Activated T-helper 1 cell treated with Interleukin-2 at 50 U/mL for 16 hours (primary cell): ENCODE measurements at regions not wholly inside any gene's neighbourhood (a gene's known extent, or its start where the extent isn't known, plus 50 kb on each side); places are given as distances from the start of the nearest gene placed in this dataset.

ENCODE experiments used
- DNase-seq: peaks from one replicate; pipeline ENCODE4 v3.0.0-alpha.2; 2020; ENCODE audit warnings: low read depth

DNA sequence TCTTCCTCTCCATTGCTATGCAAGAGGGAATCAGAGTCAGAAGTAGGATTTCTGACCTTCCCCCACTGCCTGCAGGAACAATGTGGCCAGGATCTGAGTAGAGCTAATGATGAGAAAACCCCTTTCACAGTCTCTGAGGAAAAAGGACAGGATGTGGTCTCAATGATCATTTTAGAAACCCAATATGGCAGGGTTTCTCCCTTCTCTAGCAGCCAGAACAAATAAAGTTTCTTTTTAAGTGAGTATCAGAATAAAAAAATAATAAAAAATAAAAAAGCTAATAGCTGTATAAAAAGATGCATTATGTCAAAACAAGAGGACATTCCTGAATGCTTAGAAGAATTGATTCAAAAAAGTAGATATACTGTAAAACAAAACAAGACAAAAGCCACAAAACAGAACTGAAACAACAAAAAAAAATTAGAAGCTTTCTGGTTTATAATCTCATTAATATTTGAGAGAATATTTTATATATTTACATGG is 1124.9 kb upstream of the ZEB2 start:
- DNase-seq: no peak

DNA sequence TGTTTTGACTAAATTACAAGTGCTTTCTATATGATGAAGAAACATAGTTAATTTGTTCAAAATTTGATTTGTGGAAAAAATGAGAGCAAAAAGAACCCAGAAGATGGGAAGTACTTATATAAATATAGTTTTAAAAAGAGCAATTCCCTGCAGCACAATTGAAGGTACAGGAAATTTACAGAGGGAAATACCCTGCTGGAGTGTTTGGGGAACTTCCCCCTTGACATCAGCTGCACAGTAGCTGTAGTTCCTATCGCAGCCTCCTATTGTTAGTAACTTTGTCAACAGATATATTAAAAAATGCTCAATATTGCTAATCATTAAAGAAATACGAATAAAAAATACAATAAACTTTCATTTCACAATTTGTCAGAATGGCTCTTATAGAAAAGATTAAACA is 1118.8 kb upstream of the ZEB2 start:
- no peak for DNase-seq

DNA sequence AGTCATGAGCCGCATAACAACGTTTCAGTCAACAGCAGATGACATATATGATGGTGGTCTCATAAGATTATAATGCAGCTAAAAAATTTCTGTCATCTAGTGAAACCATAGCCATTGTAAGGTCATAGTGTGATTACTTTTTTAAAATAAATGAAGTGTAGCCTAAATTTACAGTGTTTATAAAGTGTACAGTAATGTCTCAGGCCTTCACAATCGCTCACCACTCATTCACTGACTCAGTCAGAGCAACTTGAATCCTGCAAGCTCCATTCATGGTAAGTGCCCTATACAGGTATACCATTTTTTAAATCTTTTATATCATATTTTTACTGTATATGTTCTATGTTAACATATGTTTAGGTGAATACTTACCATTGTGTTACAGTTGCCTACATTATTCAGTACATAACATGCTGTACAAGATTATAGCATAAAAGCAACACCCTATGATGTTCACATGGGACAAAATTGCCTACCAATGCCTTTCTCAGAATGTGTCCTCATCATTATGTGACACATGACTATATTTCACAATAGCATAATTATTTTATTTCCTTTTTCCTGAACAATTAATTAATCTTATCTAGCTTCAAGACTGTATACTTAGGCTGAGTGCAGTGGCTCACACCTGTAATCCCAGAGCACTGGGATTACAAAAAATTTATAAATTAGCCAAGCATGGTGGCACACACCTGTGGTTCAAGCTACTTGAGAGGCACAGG is 1115.9 kb upstream of the ZEB2 start:
- DNase-seq: no peak

DNA sequence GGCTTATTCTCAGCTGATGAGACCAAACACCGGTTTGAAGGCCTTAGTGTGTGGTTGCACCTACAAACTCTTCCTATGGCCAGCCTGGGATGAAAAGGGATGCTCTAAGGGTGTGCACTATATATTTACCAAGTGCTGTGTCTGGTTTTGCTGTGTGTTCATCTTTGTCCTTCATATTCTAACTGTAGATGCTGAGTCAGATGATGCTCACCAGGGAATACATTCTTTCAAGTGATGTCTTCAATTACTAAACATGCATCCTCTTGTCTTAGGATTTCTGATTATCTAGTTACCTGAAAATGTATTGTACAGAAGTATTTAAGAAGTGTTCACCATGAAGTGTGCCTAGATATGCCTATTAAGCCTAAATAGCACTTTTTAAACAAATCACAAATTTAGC is 1111.6 kb upstream of the ZEB2 start:
- no peak for DNase-seq

DNA sequence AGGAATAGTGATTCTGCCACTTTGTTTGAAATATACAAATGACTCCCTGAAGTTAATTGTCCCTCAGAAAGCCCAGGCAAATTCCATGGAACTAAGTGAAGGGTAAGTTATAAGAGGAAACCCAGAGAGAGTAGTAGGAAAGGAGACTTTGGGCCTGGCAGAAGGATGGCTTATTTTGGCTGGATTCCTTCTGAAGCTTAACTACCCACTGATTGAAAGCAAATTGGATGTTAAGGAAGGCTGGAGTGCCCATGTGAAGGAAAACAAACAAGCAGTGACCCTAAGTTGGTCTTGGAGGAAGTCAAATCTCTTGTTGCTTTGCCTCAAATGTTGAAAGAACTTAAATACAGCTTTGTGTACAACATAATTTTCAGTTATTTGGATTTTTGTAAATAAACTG is 1106.4 kb upstream of the ZEB2 start:
- DNase-seq: no peak

DNA sequence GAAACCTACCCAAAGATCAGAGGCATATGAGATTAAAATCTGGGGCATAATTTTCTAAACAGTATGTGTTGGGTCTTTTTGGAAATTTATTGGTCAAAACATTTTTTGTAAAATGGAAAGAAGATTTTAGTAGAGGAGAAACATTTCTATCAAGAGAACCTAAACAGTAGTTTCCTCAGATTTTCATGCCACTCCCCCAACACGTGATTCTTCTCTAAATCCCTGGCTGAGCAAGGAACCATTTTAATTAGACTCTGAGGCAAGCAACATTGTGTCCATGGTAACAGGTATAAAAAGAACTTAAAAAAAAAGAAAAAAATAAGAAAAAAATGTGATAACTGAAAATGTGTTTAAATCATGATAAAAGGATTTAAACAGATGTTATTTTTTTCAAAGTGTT is 1105.2 kb upstream of the ZEB2 start:
- DNase-seq: no peak

DNA sequence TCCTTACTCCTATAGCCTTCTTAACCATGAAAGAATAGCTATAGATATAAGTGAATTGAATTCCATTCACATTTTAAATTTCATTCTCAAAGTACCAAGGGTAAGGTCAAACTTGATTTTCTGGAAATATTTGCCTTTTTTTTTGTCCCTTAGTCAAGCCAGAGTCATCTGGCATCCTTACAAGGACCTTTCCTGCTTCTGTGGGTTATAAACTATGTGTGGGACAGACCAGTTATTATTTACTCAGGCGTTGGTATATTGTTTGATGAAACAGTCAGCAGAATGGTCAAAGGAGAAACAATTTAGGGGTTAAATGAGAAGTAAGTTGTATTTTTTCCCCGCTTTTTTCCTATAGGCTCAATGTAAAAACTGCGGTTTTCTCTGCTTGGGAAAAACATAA is 1103.2 kb upstream of the ZEB2 start:
- DNase-seq: no peak

DNA sequence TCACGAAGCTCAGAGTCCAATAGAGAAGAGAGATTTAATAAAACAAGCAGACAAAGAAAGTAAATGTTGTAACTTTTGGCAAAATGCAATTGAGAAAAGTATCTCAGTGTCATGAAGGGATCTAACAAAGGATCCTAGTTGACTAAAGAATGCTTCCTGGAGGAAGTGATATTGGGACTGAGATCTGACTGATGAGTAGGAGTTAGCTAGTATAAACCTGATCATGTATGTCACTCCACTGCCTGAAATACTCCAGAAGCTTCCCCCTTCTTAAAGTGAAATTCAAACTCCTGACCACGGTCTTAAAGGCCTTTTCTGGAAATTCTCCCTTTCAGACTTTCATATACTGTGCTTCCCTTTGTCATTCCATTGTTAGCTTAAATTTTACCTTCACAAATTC is 1102.4 kb upstream of the ZEB2 start:
- no peak for DNase-seq

DNA sequence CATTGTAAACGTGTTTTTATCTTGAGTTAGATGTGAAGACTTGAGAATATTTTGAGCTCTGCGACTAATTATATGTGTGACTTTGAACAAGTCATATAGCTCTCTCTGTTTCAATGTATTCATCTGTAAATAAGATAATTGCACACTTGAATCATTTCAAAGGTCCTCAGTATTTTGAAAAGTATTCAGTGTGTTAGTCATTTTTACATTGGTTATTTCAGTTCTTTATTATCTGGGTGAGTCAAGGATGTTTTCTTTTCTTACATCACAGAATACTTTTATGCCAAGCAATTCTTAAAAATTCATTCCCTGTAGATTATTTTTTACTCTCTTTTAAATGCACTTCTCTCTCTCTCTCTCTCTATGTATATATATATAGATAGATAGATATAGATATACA is 1098.0 kb upstream of the ZEB2 start:
- DNase-seq: no peak

DNA sequence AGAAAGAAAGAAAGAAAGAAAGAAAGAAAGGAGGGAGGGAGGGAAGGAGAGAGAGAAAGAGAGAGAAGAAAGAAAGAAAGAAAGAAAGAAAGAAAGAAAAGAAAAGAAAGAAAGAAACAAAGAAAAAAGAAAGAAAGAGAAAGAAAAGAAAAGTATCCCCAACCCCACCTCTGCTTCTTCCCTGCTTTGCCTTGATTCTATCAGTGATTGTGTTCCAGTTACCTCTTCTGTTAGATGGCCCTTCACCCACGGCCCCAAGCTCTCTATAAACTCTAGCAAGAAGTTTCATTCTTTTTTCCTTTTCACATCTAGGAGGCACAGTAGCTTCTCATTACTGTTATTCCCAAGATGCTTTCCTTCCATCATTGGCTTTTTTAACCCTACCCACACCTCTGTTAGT is 1097.5 kb upstream of the ZEB2 start:
- no peak for DNase-seq

DNA sequence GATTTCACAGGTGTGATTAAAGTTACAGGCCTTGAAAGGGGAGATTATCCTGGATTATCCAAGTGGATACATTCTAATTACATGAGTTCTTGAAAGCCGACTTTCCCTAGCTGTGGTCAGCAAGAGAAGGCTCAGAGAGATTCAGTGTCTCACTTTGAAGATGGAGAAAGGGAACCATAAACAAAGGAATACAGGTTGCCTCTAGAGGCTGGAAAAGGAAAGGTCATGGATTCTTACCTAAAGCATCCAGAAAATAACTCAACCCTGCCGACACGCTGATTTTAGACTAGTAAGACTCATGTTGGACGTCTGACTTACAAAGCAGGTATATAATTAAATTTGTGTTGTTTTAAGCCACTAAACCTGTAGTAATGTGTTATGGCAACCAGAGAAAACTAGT is 1095.7 kb upstream of the ZEB2 start:
- DNase-seq: no peak

DNA sequence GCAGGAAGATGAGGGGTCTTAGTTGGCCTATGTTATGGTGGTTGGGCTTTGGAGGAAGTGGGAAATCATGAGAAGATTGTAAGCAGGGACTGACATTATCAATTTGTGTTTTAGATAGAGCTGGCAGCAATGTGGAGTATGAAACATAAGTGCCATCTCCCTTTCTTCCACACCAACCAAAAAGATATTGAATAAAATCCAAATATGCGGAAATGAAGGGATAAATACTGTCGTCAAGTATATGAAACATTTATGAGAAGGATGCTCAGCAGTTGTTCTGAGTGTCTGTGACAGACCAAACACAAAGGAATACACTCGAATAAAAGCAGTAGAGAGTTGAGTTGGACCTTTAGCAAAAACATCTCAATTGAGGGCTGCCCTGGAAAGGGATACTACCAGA is 1090.0 kb upstream of the ZEB2 start:
- no peak for DNase-seq

DNA sequence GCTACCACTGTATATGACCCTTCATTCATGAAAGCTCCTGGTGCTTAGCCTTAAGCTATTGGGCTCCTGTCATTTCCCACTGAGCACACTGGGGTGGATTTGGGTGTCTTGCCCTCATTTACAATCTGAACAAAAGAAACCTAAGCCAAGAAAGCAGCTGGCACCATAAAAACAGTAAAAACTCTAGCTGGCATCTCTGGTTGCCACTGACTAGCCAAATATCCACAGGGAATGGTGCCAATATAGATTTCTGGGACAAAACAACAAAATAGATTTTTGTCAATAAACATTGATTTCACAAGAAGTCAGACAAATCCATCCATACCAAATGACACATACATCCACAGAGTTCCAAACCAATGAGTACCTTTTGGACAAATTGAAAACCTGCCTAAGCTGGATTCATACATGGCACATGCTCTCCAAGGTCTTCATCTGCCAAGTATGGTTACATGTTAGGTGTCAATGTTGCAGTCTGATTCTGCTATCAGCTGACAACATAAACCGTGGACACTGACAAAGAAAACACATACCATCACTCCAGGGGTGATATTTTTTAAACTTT is 1081.5 kb upstream of the ZEB2 start:
- DNase-seq: no peak

DNA sequence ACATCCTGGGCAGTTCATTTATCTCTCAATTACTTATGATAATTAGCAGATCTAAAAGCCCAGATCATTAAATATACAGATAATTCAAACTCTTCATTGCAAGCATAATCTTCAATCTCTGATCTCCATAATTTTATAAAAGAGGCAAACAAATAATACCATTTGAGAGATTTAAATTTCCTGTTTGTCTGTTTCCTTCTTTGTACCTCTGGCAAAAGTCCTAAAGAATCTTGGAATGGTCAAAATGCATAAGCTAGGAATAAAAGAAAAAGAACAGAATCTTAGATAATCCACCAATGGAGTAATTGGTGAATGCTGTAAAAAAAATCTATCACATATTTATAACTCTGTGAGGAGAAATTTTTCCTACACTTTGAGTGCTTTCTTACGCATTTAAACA is 1080.9 kb upstream of the ZEB2 start:
- DNase-seq: no peak

DNA sequence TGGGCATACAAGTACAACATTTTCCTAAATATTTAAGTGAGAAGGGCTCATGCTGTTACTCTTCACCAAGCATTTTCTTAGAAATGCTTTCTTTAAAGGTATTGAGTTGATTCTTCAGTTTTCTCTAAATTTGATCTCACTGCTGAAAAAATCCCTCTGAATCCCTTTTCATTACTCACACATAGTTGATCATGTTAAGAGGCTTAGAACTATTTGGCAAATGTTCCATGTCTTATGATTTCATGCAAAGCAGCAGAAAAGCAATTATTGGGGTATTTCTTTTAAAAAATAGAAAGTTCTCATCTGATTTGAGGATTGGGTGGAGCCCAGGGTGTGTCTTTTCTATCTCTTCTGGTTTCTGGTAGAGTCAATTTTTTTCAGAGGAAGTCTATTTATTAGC is 1079.8 kb upstream of the ZEB2 start:
- DNase-seq: no peak

DNA sequence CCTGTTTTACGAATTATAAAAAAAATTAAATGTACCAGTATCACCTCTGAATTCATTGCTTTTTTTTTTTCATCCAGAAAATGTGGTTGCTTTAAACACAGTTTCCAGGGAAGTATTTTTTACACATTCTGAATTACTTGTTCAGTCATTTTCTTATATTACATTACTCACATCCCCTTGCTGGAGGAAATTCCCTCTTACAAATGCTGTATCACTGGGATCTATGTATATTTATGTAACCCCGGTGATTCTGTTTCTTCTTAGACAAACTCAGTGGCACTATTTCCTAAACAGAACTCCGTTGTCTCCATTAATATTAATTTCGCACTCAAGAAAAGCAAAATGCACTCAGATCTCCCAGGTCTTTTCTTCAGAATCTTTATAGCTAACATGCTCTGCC is 1078.5 kb upstream of the ZEB2 start:
- no peak for DNase-seq

DNA sequence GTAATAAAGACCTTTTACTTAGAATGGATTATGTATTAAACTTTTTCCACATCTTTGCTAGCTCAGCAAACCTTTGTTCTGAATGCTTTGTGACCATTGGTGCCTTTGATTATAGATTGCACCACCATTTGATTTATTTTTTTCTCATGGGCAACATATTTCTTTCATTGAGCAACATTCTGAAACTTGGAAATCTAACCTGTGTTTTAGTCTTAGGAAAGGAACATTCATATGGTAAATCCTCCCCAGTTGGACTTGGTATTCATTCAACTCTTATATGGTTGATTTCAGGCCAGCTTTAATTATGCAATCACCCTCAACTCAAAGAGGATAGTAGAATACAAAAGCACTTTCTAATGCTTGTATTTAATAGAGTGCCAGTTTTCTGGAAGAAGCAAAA is 1077.9 kb upstream of the ZEB2 start:
- no peak for DNase-seq

DNA sequence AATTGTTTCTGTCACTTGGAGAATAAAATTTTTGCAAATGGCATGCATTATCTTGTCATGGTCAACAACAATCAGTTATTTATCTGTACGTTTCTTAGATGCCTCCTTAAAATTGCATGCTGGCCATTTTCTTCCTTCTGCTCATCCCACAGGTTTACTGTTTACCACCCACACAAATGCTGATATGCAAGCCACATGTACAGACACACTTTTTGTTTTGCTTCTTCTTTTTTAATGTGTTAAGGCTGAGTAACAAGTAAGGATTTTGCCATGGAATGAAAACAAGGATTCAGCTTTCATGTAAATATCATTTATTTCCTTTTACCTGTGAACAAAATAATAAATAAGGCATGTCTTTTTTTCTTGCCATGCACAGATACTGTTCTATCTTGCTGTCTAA is 1077.1 kb upstream of the ZEB2 start:
- DNase-seq: no peak

DNA sequence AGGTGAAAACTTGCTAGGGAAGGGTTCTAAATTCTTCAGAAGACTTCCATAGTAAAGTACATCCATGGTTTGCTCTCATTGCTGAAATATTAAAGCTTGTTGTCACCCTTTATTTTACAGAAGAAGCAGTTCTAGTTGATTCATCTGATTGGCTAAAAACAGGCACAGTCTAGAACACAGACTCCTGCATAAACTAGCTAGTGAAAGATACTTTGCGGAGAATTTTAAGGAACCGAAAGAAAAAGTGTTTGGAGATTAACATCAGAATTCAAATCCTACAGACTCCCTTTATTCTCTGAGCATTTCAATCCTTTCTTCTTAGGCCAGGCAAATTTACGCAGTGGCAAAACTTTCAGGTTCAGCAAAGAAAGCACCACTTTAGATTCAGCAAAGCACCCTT is 1076.5 kb upstream of the ZEB2 start:
- no peak for DNase-seq

DNA sequence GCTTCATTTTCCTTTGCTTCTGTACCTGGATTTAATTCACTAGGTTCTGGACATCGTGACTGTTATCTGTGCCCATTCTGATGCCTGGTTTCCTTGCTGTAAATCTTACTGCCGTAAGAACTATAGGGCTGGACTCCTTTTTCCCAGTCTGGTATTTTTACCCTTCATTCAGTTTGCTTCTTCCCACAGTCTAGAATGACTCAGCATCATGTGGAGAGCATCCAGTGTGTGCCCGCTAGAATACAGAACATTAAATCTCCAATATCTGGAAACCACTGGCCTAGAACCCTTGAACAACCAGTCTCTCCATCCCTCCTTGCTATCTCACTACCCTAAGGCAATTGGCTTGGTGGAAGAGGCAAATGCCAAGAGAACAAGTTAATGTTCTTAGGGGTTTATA is 1075.4 kb upstream of the ZEB2 start:
- no peak for DNase-seq

DNA sequence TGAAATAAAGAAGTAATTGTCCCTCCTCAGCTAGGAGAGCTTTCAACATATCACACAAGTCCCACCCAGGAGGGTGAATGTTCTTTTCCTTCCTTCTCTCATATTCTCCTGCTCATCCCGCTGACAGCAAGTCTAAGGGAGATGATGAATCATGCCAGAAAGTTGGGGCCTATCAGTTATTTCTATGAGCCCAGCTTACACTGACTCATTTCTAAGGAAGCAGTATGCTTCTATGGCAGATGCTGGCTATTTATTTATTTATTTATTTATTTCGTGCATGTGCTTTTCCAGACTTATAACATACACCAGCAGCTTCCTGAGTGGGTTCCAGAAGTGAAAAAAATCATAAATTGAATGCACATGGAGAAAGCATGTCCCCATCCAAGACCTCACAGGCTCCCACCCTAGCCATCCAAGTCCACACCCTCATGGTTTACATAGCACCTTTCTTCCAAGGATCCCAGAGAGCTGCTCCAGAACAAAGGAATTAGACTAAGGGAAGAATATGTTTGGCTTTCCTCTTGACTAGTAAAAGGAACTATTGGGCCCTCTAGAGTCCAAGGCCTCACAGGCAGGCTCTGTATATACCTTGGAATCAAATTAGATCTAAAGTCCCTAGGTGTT is 1074.2 kb upstream of the ZEB2 start:
- no peak for DNase-seq

DNA sequence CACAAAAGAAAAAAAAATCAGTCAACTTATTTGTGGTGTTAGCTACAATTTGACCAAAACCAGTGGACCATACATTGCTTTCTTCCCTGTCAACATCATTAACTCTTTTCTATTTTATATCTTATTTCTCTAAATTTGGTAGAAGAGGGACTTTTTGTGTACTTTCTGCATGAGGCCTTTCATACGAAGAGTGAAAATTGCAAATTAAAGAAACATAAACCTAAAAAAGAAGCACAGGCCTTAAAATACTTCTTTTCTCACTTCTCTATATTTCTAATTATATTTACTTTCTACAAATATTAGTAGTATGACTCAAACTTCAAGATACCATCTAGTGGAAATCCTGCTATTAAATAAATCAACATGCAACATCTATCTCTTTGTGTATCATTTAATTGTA is 1073.4 kb upstream of the ZEB2 start:
- DNase-seq: no peak

DNA sequence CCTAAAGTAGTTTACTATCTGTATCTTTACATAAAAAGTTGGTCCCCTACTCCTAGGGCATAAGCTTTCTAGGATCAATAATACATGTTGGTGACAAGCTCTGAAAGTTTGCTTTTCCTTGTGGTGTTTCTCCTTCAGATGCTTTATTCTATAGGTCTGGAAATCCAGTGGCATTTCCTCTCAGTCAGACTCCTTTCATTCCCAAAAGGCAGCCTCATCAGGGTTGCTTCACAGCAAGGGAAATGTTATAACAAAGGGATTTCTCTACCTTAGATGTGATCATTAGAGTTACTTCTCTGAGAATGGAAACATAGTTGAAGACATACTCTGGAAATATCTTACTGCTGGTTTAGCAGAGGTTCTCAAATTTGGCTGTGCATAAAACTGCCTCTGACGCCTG is 1072.4 kb upstream of the ZEB2 start:
- DNase-seq: no peak
